ENCODE measurements at regions not wholly inside any gene's neighbourhood (a gene's known extent, or its start where the extent isn't known, plus 50 kb on each side); places are given as distances from the start of the nearest gene placed in this dataset.

GRCh38 chr5:174625591-174626350 lies 98.6 kb upstream of the MSX2 start:
- H3K27ac Mint-ChIP-seq (ENCODE audit: unreplicated experiment) = no peak overlapping the region
- no peaks in the 10 kb centered on the region for H3K4me1 Mint-ChIP-seq (ENCODE audit: unreplicated experiment)
- no peaks in the 10 kb centered on the region for H3K36me3 Mint-ChIP-seq (ENCODE audit: low read depth, unreplicated experiment)
- no peak for DNase-seq (ENCODE audit: low spot score)
- peaks cover 6% of the 10 kb centered on the region for H3K27me3 Mint-ChIP-seq (ENCODE audit: unreplicated experiment)
- H3K4me3 Mint-ChIP-seq (ENCODE audit: unreplicated experiment) = no peak overlapping the region
- no peak for TF ChIP-seq CTCF (IDR thresholded peaks at IDR 0.05; ENCODE audit: unreplicated experiment)
- H3K9me3 Mint-ChIP-seq (ENCODE audit: unreplicated experiment) = no peaks in the 10 kb centered on the region

GRCh38 chr5:174626369-174626920 lies 97.9 kb upstream of the MSX2 start:
- no peak overlapping the region for H3K27ac Mint-ChIP-seq (ENCODE audit: unreplicated experiment)
- H3K4me1 Mint-ChIP-seq (ENCODE audit: unreplicated experiment) = no peaks in the 10 kb centered on the region
- DNase-seq (ENCODE audit: low spot score) = no peak
- TF ChIP-seq CTCF (IDR thresholded peaks at IDR 0.05; ENCODE audit: unreplicated experiment) = no peak
- H3K27me3 Mint-ChIP-seq (ENCODE audit: unreplicated experiment) = peaks cover 6% of the 10 kb centered on the region
- H3K36me3 Mint-ChIP-seq (ENCODE audit: low read depth, unreplicated experiment) = no peaks in the 10 kb centered on the region
- no peak overlapping the region for H3K4me3 Mint-ChIP-seq (ENCODE audit: unreplicated experiment)
- H3K9me3 Mint-ChIP-seq (ENCODE audit: unreplicated experiment) = no peaks in the 10 kb centered on the region

GRCh38 chr5:174636094-174636493 lies 88.3 kb upstream of the MSX2 start:
- H3K27me3 Mint-ChIP-seq (ENCODE audit: unreplicated experiment) = no peaks in the 10 kb centered on the region

GRCh38 chr5:174642816-174643405 lies 81.5 kb upstream of the MSX2 start:
- no peaks in the 10 kb centered on the region for H3K27me3 Mint-ChIP-seq (ENCODE audit: unreplicated experiment)
- no peaks in the 10 kb centered on the region for H3K4me1 Mint-ChIP-seq (ENCODE audit: unreplicated experiment)
- H3K27ac Mint-ChIP-seq (ENCODE audit: unreplicated experiment) = no peak overlapping the region
- H3K9me3 Mint-ChIP-seq (ENCODE audit: unreplicated experiment) = peaks cover 5% of the 10 kb centered on the region
- H3K36me3 Mint-ChIP-seq (ENCODE audit: low read depth, unreplicated experiment) = no peaks in the 10 kb centered on the region
- no peak overlapping the region for H3K4me3 Mint-ChIP-seq (ENCODE audit: unreplicated experiment)
- no peak for DNase-seq (ENCODE audit: low spot score)
- TF ChIP-seq CTCF (IDR thresholded peaks at IDR 0.05; ENCODE audit: unreplicated experiment) = no peak

More at GRCh38 chr5:174636094-174636493, 88.3 kb upstream of the MSX2 start:
- no peak for DNase-seq (ENCODE audit: low spot score)
- Mint-ChIP-seq H3K9me3 (ENCODE audit: unreplicated experiment) (no peaks in the 10 kb centered on the region), H3K36me3 (ENCODE audit: low read depth, unreplicated experiment) (no peaks in the 10 kb centered on the region), H3K4me3 (ENCODE audit: unreplicated experiment) (no peak overlapping the region), H3K27ac (ENCODE audit: unreplicated experiment) (no peak overlapping the region), H3K4me1 (ENCODE audit: unreplicated experiment) (no peaks in the 10 kb centered on the region)
- no peak for TF ChIP-seq CTCF (IDR thresholded peaks at IDR 0.05; ENCODE audit: unreplicated experiment)

- H3K4me3 Mint-ChIP-seq (ENCODE audit: unreplicated experiment) = no peak overlapping the region
- no peak for DNase-seq (ENCODE audit: low spot score)
- no peak overlapping the region for H3K27ac Mint-ChIP-seq (ENCODE audit: unreplicated experiment)
- H3K36me3 Mint-ChIP-seq (ENCODE audit: low read depth, unreplicated experiment) = no peaks in the 10 kb centered on the region
- peaks cover 5% of the 10 kb centered on the region for H3K9me3 Mint-ChIP-seq (ENCODE audit: unreplicated experiment)
- TF ChIP-seq CTCF (IDR thresholded peaks at IDR 0.05; ENCODE audit: unreplicated experiment) = no peak
- peaks cover 1% of the 10 kb centered on the region for H3K27me3 Mint-ChIP-seq (ENCODE audit: unreplicated experiment)
- H3K4me1 Mint-ChIP-seq (ENCODE audit: unreplicated experiment) = no peaks in the 10 kb centered on the region
Observed at GRCh38 chr5:174644436-174644835, 79.9 kb upstream of the MSX2 start.
